Dedifferentiated amniotic fluid mesenchymal stem cell (primary cell): ENCODE measurements at regions not wholly inside any gene's neighbourhood (a gene's known extent, or its start where the extent isn't known, plus 50 kb on each side); places are given as distances from the start of the nearest gene placed in this dataset.

Source experiments
- DNase-seq: peaks from one replicate; pipeline ENCODE4 v3.0.0-alpha.2; 2016; ENCODE audit errors: extremely low spot score

GRCh38 chr2:163541943-163542342 is 193.9 kb downstream of the FIGN start:
- DNase-seq = no peak

GRCh38 chr2:163541495-163541894 is 194.3 kb downstream of the FIGN start:
- DNase-seq = no peak

- DNase-seq = no peak
These were observed 207.1 kb downstream of the FIGN start for GRCh38 chr2:163528640-163529217.

- DNase-seq = no peak
These were observed 208.4 kb downstream of the FIGN start for GRCh38 chr2:163527381-163527780.

GRCh38 chr2:163518762-163519161 is 217.0 kb downstream of the FIGN start:
- no peak for DNase-seq

- DNase-seq = no peak
These were observed 220.0 kb downstream of the FIGN start for GRCh38 chr2:163515836-163516235.

GRCh38 chr2:163505281-163505680 is 230.5 kb downstream of the FIGN start:
- no peak for DNase-seq

- no peak for DNase-seq
These were observed 242.2 kb downstream of the FIGN start for GRCh38 chr2:163493359-163494298.

GRCh38 chr2:163491850-163492249 is 244.0 kb downstream of the FIGN start:
- DNase-seq = no peak

- no peak for DNase-seq
These were observed 245.5 kb downstream of the FIGN start for GRCh38 chr2:163490281-163490680.

- no peak for DNase-seq
These were observed 254.3 kb downstream of the FIGN start for GRCh38 chr2:163481515-163481914.

- no peak for DNase-seq
These were observed 256.2 kb downstream of the FIGN start for GRCh38 chr2:163479599-163479998.

- no peak for DNase-seq
These were observed 260.0 kb downstream of the FIGN start for GRCh38 chr2:163475815-163476214.

- DNase-seq = no peak
These were observed 260.9 kb downstream of the FIGN start for GRCh38 chr2:163474889-163475288.

GRCh38 chr2:163474319-163474744 is 261.5 kb downstream of the FIGN start:
- DNase-seq = no peak

- DNase-seq = no peak
These were observed 263.9 kb downstream of the FIGN start for GRCh38 chr2:163471947-163472346.

GRCh38 chr2:163469561-163469962 is 266.2 kb downstream of the FIGN start:
- no peak for DNase-seq

- no peak for DNase-seq
These were observed 268.6 kb downstream of the FIGN start for GRCh38 chr2:163467251-163467630.

GRCh38 chr2:163466331-163467250 is 269.2 kb downstream of the FIGN start:
- DNase-seq = no peak

GRCh38 chr2:163465440-163465839 is 270.4 kb downstream of the FIGN start:
- no peak for DNase-seq

- no peak for DNase-seq
These were observed 272.4 kb downstream of the FIGN start for GRCh38 chr2:163463411-163463810.

- DNase-seq = no peak
These were observed 272.8 kb downstream of the FIGN start for GRCh38 chr2:163462993-163463392.
